SU-DHL-6 (cell line): ENCODE measurements at regions not wholly inside any gene's neighbourhood (a gene's known extent, or its start where the extent isn't known, plus 50 kb on each side); places are given as distances from the start of the nearest gene placed in this dataset.

Source experiments
- H2AFZ ChIP-seq: fragments of 200-600 bp; sonication (generic); 2 replicates; pipeline ENCODE4 v1.6.1; 2014; ENCODE audit warnings: low read depth, mild to moderate bottlenecking, moderate library complexity, mixed read lengths, antibody characterized with exemption, low read length; ENCODE audit not compliant: severe bottlenecking
- H3F3A ChIP-seq: fragments of 200-600 bp; shearing (Covaris generic); 2 replicates; pipeline ENCODE4 v1.6.0; 2016; ENCODE audit warnings: antibody characterized with exemption, mild to moderate bottlenecking; ENCODE audit not compliant: insufficient read depth
- H3K27ac ChIP-seq: fragments of 200-600 bp; sonication (generic); 2 replicates; pipeline ENCODE4 v1.5.1; 2016; ENCODE audit warnings: low read depth, mild to moderate bottlenecking, low read length, moderate library complexity, mixed read lengths
- H3K27me3 ChIP-seq: fragments of 200-600 bp; sonication (generic), shearing (Covaris generic); 2 replicates; pipeline ENCODE4 v1.6.0; 2014; ENCODE audit warnings: mild to moderate bottlenecking, low read length
- H3K36me3 ChIP-seq: fragments of 200-600 bp; sonication (generic); 2 replicates; pipeline ENCODE4 v1.6.1; 2014; ENCODE audit warnings: mild to moderate bottlenecking, low read length, mixed read lengths
- H3K4me2 ChIP-seq: fragments of 300-600, 200-600 bp; shearing (Covaris generic), sonication (generic); 2 replicates; pipeline ENCODE4 v1.6.0; 2014; ENCODE audit warnings: low read length, low read depth, mild to moderate bottlenecking; ENCODE audit not compliant: poor library complexity, severe bottlenecking
- H3K4me3 ChIP-seq: fragments of 200-600 bp; sonication (generic); 2 replicates; pipeline ENCODE4 v1.5.1; 2014; ENCODE audit warnings: antibody characterized with exemption, low read length, mild to moderate bottlenecking, mixed read lengths; ENCODE audit not compliant: insufficient read depth, poor library complexity, severe bottlenecking
- H3K79me2 ChIP-seq: fragments of 200-600 bp; sonication (generic); 2 replicates; pipeline ENCODE4 v1.6.1; 2014; ENCODE audit warnings: mild to moderate bottlenecking, low read length, moderate library complexity; ENCODE audit not compliant: insufficient read depth
- H3K9ac ChIP-seq: fragments of 200-600 bp; sonication (generic); 2 replicates; pipeline ENCODE4 v1.7.0; 2014; ENCODE audit warnings: mild to moderate bottlenecking, low read length
- H3K9me2 ChIP-seq: fragments of 200-600 bp; sonication (generic); replicated peaks from 2 replicates; pipeline ENCODE4 v1.6.1; 2014; ENCODE audit warnings: low read length; ENCODE audit not compliant: insufficient read depth
- H3K9me3 ChIP-seq: fragments of 200-600 bp; sonication (generic); 2 replicates; pipeline ENCODE4 v1.6.1; 2014; ENCODE audit warnings: low read length, mixed read lengths; ENCODE audit not compliant: insufficient read depth
- H4K20me1 ChIP-seq: fragments of 200-600 bp; sonication (generic); 2 replicates; pipeline ENCODE4 v1.6.1; 2014; ENCODE audit warnings: low read depth, mild to moderate bottlenecking, antibody characterized with exemption, low read length, moderate library complexity, mixed read lengths
- EZH2phosphoT487 ChIP-seq: fragments of 200-600 bp; sonication (generic), shearing (Covaris generic); conservative IDR thresholded peaks from 2 replicates; pipeline ENCODE4 v1.6.1; 2018; ENCODE audit warnings: mild to moderate bottlenecking, antibody characterized with exemption, low read length, moderate library complexity, mixed read lengths
- TF ChIP-seq, protein P1 (sequence below): fragments of 200-600 bp; sonication (generic); IDR thresholded peaks from one replicate; pipeline ENCODE4 v1.5.1; 2017; ENCODE audit warnings: antibody characterized with exemption, mild to moderate bottlenecking, low read length, moderate library complexity; ENCODE audit not compliant: insufficient read depth, poor library complexity, severe bottlenecking

DNA sequence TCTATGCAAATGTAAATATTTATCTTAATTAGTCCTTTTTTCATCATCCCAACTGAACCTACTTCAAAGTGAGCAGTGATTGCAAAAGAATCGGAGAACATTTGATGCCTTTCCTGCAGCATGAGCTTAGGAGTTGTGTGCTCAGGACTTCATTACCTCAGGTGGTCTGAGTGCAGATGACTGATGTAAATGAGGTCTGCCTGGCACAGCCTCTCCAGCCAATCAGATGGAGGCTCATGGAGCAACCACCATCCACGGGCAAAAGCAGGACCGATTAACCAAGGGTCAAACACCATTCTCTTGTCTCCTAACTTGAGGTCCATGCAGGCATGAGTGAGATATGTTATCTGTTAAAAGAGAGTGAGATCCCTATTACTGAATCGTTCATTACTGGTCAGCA lies 165.7 kb upstream of the CARMIL1 start:
- H3K79me2 ChIP-seq = no peaks in the 10 kb centered on the region
- no peaks in the 10 kb centered on the region for H3K27me3 ChIP-seq
- H3K9me2 ChIP-seq = no peaks in the 10 kb centered on the region
- TF ChIP-seq EZH2phosphoT487 = no peak
- TF ChIP-seq, protein P1, sequence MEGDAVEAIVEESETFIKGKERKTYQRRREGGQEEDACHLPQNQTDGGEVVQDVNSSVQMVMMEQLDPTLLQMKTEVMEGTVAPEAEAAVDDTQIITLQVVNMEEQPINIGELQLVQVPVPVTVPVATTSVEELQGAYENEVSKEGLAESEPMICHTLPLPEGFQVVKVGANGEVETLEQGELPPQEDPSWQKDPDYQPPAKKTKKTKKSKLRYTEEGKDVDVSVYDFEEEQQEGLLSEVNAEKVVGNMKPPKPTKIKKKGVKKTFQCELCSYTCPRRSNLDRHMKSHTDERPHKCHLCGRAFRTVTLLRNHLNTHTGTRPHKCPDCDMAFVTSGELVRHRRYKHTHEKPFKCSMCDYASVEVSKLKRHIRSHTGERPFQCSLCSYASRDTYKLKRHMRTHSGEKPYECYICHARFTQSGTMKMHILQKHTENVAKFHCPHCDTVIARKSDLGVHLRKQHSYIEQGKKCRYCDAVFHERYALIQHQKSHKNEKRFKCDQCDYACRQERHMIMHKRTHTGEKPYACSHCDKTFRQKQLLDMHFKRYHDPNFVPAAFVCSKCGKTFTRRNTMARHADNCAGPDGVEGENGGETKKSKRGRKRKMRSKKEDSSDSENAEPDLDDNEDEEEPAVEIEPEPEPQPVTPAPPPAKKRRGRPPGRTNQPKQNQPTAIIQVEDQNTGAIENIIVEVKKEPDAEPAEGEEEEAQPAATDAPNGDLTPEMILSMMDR = no peak
- H3K4me2 ChIP-seq = no peak overlapping the region
- H3K9me3 ChIP-seq = no peaks in the 10 kb centered on the region
- H3F3A ChIP-seq = no peaks in the 10 kb centered on the region
- no peaks in the 10 kb centered on the region for H4K20me1 ChIP-seq
- H3K4me3 ChIP-seq = no peak overlapping the region
- H3K36me3 ChIP-seq = peaks cover 42% of the 10 kb centered on the region
- H2AFZ ChIP-seq = no peak overlapping the region
- H3K27ac ChIP-seq = no peak overlapping the region
- H3K9ac ChIP-seq = no peak overlapping the region

DNA sequence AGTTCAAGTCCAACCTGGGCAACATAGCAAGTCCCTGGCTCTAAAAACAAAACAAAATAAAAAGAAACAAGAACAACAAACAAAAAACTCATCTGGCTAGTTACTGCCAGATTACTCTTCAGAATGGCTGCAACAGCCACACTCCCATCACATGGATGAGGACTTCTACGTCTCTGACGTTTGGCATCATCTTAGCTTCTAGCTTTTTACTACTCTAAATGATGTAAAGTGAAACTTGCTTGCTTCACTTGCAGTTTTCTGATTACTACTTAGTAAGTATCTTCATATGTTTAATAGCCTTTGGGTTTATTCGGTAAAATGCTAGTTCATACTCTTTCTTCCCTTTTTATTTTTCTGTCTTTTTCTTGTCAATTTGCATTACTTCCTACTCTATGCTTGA lies 161.1 kb upstream of the CARMIL1 start:
- Histone ChIP-seq H3K79me2 (no peaks in the 10 kb centered on the region), H4K20me1 (no peaks in the 10 kb centered on the region), H3F3A (no peaks in the 10 kb centered on the region), H3K9ac (no peak overlapping the region), H3K27me3 (no peaks in the 10 kb centered on the region), H2AFZ (no peak overlapping the region), H3K27ac (no peak overlapping the region), H3K36me3 (peaks cover 27% of the 10 kb centered on the region; the same call in 1 of the 2 replicates), H3K9me2 (no peaks in the 10 kb centered on the region), H3K4me2 (no peak overlapping the region), H3K4me3 (no peak overlapping the region), H3K9me3 (no peaks in the 10 kb centered on the region)
- TF ChIP-seq EZH2phosphoT487 = no peak
- TF ChIP-seq, protein P1 = no peak

DNA sequence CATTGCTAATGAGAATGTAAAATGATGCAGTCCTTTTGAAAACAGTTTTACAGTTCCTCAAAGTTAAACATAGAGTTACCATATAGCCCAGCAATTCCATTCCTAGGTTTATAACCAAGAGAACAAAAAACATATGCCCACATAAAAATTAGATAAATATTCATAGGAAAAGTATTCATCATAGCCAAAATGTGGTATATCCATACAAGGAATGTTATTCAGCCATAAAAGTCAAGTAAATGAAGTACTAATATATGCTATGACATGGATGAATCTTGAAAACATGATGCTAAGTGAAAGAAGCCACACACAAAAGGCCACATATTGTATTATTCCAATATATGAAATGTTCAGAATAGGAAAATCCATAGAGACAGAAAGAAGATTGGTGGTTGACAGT lies 158.0 kb upstream of the CARMIL1 start:
- H3K36me3 ChIP-seq = peaks cover 20% of the 10 kb centered on the region; the same call in 1 of the 2 replicates
- TF ChIP-seq, protein P1 = no peak
- no peak for TF ChIP-seq EZH2phosphoT487

DNA sequence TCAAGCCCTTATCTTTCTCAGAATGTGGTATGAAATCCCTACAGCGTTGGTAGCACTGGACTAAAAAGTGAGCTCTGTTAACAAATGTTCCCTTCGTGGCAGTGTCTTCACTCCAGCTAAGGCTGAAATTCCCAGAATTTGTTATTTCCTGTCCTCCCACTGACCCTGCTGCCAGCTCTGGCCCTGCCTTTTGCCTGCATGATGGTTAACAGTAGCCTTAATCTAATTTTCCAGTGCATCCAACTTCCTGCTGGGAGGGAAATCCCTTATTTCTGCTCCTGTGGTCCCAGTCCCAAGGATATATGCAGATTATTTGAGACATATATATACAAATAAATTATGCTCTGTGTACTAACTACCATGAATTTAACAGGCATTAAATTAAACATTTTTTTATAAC lies 157.2 kb upstream of the CARMIL1 start:
- H3K9me3 ChIP-seq = no peaks in the 10 kb centered on the region
- H3K9ac ChIP-seq = no peak overlapping the region
- H4K20me1 ChIP-seq = no peaks in the 10 kb centered on the region
- no peaks in the 10 kb centered on the region for H3F3A ChIP-seq
- H3K4me2 ChIP-seq = no peak overlapping the region
- H3K79me2 ChIP-seq = no peaks in the 10 kb centered on the region
- H3K4me3 ChIP-seq = no peak overlapping the region
- no peak for TF ChIP-seq EZH2phosphoT487
- TF ChIP-seq, protein P1 = no peak
- H3K27me3 ChIP-seq = no peaks in the 10 kb centered on the region
- H3K9me2 ChIP-seq = no peaks in the 10 kb centered on the region
- no peak overlapping the region for H3K27ac ChIP-seq
- H2AFZ ChIP-seq = no peak overlapping the region
- peaks cover 20% of the 10 kb centered on the region; the same call in 1 of the 2 replicates for H3K36me3 ChIP-seq

More for the DNA sequence above, 158.0 kb upstream of the CARMIL1 start:
- Histone ChIP-seq H3K9me3 (no peaks in the 10 kb centered on the region), H3F3A (no peaks in the 10 kb centered on the region), H3K27me3 (no peaks in the 10 kb centered on the region), H3K27ac (no peak overlapping the region), H3K4me2 (no peak overlapping the region), H3K9ac (no peak overlapping the region), H4K20me1 (no peaks in the 10 kb centered on the region), H3K9me2 (no peaks in the 10 kb centered on the region), H3K79me2 (no peaks in the 10 kb centered on the region), H2AFZ (no peak overlapping the region), H3K4me3 (no peak overlapping the region)
